Forelimb muscle (tissue), 1 donor: ENCODE measurements at regions not wholly inside any gene's neighbourhood (a gene's known extent, or its start where the extent isn't known, plus 50 kb on each side); places are given as distances from the start of the nearest gene placed in this dataset.
"Not testable (repeated sequence)": the region's sequence is repeated elsewhere in the genome, so short reads cannot be mapped to it uniquely, and the experiment has no call there.

Experiments
- DNase-seq: peaks from one replicate; pipeline ENCODE4 v3.0.0-alpha.2; 2013; ENCODE audit warnings: low read depth

GRCh38 chr2:49804111-49804510 is 649.8 kb upstream of the FSHR start:
- no peak for DNase-seq

DNA sequence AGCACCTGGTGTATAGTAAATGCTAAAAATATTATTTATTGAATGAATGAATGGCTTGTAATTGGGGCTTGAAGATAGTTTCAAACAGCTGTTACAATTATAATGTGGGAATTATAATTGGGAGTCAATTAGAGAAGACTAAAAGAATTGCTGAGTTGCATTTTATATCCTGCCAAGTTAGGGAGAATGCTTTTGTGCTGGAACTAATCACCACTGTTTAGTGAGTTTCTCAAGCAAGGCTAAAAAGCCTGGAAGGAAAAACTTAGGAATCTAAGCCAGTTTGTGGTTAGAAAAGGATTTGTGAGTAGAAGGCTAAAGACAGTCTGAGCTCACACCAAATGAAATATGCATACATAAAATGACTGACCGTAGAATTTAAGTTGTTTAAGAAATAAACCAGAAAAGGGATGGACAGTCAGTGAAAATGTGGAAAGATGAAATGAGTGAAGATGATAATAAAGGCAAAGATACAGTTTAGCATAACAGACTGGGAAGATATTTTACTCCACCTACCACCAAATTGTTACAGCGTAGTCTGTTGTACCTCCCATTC is 647.7 kb upstream of the FSHR start:
- no peak for DNase-seq

DNA sequence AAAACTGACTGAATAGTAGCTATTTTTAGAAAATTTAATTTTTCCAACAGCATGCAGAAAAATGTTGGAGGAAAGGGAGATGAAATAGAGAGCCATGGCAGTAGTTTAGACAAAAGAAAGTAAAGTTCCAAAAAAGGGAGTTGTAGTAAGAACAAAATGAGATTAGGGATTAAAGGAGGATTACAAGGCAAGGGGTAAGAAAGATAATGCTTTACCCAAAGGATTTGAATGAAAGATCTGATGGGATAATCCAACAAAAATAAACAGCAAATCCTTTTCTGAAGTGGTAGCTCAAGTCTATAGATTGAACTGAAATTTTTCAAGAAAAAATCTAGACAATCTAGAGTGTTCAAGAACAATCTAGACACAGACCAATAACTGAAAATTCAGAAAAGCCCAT is 644.3 kb upstream of the FSHR start:
- no peak for DNase-seq

GRCh38 chr2:49796266-49796665 is 642.0 kb upstream of the FSHR start:
- DNase-seq = no peak

GRCh38 chr2:49794396-49794795 is 640.1 kb upstream of the FSHR start:
- peak; percentile 62 for DNase-seq

GRCh38 chr2:49788300-49788699 is 634.0 kb upstream of the FSHR start:
- DNase-seq = no peak

DNA sequence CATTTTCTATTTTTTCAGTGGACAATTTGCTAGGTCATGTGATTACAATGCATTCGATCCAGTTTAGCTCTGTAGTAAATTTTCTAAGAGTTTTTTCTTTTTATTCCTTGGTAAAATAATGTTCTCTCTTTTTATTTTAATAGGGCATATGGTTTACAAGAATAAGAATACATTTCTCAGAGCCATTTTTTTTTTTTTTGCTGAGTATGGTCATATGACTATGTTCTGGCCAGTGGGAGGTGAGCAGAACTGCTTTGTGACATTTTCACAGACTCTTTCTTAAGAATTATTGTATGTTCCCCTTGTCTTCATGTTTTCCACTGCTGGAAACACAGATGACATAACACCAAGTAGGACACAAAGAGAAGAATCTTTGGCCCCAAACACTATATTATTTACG is 626.6 kb upstream of the FSHR start:
- no peak for DNase-seq

DNA sequence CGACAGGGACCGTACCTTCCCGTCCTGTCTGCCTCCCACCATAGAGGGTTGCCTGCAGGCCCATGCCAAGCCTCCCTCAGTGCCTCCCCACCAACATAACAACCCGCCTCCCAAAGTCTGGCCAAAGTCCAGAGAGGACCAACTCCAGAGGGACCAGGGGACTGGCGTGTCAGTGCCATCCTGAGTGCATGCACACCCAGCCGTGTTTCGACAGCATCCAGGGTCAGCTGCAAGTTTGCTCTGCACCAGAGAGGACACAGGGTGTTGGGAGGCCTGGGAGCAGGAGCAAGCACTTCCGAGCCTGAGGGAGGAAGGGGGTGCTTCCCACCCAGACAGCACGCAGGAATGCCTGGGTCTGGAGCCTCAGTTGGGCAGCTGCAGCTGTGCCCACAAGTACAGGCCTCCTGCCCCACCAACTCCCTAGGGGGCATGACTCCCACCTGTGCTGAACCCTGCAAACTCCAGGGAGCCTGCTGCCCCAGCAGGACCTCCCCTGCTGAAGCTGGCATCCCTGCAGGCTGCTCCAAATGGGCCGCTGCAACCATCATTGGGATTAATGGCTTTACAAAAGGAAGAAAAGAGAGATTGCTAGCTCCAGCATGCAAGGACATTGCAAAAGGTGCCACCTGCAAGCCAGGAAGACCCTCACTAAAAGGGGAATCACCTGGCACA is 618.1 kb upstream of the FSHR start:
- no peak for DNase-seq

GRCh38 chr2:49770919-49771318 is 616.6 kb upstream of the FSHR start:
- DNase-seq = no peak

GRCh38 chr2:49767316-49767715 is 613.0 kb upstream of the FSHR start:
- DNase-seq = no peak

- DNase-seq = no peak
These were observed 601.5 kb upstream of the FSHR start for GRCh38 chr2:49755777-49756176.

DNA sequence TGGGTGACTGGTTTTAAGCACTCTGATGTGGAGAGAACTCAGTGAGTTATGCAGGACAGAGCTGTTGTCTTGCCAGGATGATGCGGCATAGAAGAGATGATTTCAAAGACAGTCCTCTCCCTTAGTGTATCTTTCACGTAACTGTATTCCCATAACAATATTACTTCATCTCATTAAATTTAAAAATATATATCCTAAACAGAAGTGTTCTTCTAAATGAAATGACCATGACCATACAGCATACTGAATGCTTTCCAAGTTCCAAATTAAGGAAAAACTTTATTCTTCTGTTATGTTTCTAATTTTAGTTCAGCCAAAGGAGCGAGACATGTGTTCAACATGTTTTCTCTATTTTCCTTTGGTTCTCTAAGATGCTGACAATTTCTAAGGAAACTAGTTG is 600.1 kb upstream of the FSHR start:
- peak; percentile 40 for DNase-seq

GRCh38 chr2:49753344-49753985 is 599.1 kb upstream of the FSHR start:
- no peak for DNase-seq

DNA sequence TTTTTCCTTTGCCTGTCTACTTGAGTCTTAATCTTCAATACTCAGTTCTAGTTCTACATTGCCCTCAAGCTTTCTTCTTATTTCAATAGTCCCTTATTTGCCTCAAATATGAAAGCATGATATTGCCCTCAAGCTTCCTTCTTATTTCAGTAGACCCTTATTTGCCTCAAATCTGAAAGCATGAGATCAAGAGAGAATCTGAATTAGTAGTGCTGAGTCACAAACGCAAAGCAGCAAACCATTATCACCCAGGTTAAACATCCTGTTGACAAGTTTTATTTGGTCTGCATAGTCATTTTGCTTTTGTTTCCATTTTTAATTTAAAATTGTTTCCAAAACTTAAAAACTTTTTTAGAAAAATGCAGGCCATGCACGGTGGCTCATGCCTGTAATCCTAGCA is 583.3 kb upstream of the FSHR start:
- DNase-seq = no peak

DNA sequence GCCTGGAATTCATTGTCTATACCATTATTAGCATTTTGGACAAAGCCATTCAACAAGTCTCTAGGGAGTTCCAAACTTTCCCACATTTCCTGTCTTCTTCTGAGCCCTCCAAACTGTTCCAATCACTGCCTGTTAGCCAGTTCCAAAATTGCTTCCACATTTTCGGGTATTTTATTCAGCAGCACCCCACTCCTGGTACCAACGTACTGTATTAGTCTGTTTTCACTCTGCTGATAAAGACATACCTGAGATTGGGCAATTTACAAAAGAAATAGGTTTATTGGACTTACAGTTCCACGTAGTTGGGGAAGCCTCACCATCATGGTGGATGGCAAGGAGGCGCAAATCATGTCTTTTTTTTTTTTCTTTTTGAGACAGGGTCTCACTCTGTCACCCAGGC is 578.6 kb upstream of the FSHR start:
- not testable (repeated sequence) for DNase-seq

GRCh38 chr2:49719241-49719640 is 564.9 kb upstream of the FSHR start:
- no peak for DNase-seq

- DNase-seq = no peak
These were observed 561.3 kb upstream of the FSHR start for GRCh38 chr2:49715597-49715996.

DNA sequence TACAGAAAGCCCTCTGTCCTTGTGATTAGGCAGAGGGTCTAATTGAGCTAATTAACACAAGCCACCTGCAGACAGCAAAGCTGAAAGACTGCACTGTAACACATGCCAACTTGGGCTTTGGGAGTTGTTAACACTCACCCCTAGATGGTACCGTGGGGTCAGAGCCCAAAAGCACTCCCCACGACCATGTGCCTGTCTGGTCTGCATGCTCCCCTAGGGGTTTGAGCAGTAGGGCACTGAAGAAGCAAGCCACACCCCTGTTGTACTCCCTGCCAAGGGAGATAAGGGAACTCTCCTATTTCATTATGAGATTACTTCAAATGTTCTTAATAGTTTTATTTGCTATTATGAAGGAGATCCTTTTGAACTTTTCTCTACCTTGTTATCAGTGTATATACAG is 560.1 kb upstream of the FSHR start:
- no peak for DNase-seq

GRCh38 chr2:49702740-49703139 is 548.4 kb upstream of the FSHR start:
- no peak for DNase-seq

DNA sequence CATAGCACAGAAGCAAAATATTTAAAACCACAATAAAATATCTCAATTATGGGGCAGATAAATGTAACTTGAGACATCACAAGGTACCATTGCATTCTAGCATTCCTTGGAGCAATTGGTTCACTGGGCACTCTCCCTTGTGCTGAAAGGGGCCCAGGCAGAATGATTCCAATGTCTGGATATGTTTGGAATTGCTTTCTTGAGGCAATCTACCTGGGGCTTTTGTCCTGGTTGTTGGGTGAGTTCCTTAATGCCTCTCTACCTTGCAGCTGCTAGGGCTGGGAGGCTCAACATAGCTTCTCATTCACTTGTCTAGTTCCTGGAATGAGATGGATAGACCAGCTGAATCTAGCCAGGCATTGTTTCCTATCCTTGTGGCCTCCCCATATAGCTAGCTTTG is 539.6 kb upstream of the FSHR start:
- no peak for DNase-seq

- DNase-seq = not testable (repeated sequence)
These were observed 537.7 kb upstream of the FSHR start for GRCh38 chr2:49692022-49692421.

- DNase-seq = no peak
These were observed 533.6 kb upstream of the FSHR start for GRCh38 chr2:49687918-49688317.

- DNase-seq = no peak
These were observed 532.7 kb upstream of the FSHR start for GRCh38 chr2:49686897-49687442.
